Astrocyte (in vitro differentiated cells and primary cell): ENCODE measurements at regions not wholly inside any gene's neighbourhood (a gene's known extent, or its start where the extent isn't known, plus 50 kb on each side); places are given as distances from the start of the nearest gene placed in this dataset.

Source experiments
- EZH2 ChIP-seq: IDR thresholded peaks from 2 replicates; pipeline ENCODE4 v1.6.1; 2012; ENCODE audit warnings: mild to moderate bottlenecking, low read length, inconsistent platforms; ENCODE audit not compliant: insufficient read depth
- TF ChIP-seq, protein P1 (sequence below): IDR thresholded peaks from 2 replicates; pipeline ENCODE4 v1.5.1; 2011; ENCODE audit warnings: low read depth, mild to moderate bottlenecking, inconsistent platforms, low read length, moderate library complexity; ENCODE audit not compliant: insufficient read depth

DNA sequence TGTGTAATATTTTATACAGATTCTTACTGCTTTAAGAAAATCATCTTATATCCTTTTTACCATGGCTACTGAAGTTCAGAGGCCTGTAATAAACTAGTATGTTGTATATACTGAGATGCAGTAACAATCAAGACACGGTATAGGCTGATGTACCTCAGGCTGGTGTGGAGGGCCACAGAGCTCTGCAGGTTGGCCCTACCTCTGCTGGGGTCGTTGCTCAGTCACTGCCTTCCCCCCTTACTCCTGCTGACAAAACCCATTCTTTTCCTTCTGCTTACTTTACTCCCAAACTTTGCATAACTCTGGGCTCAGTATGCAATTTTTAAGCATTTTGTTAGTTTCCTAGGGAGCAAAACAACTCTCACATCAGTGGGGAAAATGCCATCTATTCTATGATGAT is 200.1 kb upstream of the FOXP2 start:
- TF ChIP-seq, protein P1, sequence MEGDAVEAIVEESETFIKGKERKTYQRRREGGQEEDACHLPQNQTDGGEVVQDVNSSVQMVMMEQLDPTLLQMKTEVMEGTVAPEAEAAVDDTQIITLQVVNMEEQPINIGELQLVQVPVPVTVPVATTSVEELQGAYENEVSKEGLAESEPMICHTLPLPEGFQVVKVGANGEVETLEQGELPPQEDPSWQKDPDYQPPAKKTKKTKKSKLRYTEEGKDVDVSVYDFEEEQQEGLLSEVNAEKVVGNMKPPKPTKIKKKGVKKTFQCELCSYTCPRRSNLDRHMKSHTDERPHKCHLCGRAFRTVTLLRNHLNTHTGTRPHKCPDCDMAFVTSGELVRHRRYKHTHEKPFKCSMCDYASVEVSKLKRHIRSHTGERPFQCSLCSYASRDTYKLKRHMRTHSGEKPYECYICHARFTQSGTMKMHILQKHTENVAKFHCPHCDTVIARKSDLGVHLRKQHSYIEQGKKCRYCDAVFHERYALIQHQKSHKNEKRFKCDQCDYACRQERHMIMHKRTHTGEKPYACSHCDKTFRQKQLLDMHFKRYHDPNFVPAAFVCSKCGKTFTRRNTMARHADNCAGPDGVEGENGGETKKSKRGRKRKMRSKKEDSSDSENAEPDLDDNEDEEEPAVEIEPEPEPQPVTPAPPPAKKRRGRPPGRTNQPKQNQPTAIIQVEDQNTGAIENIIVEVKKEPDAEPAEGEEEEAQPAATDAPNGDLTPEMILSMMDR: no peak
- TF ChIP-seq EZH2: no peak
